HG03565 (cell line): ENCODE measurements at regions not wholly inside any gene's neighbourhood (a gene's known extent, or its start where the extent isn't known, plus 50 kb on each side); places are given as distances from the start of the nearest gene placed in this dataset.

Experiments
- ATAC-seq: cut with Tn5 transposase; IDR thresholded peaks from one replicate; pipeline ENCODE4 v1.9.1; 2021; ENCODE audit warnings: mild to moderate bottlenecking, moderate library complexity; ENCODE audit not compliant: unreplicated experiment

DNA sequence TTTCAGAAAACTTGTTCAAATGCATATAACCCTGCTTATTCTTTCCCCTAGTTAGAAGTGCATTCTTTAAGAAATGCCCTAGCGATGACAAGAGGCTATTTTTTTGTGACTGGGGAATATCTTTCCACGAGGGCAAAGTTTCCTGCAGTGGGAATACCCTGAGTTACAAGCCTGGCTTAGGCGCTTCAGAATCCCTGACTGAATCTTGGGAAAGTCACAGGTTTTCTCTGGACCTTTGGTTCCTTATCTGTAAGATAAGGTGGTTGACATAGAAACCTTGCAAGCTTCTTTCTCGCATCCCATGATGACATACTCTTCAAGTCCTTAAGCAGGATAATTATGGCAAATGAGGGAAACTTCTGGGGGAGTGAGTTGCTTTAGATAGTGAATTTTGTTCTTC lies 80.5 kb upstream of the FZD8 start:
- ATAC-seq = no peak

DNA sequence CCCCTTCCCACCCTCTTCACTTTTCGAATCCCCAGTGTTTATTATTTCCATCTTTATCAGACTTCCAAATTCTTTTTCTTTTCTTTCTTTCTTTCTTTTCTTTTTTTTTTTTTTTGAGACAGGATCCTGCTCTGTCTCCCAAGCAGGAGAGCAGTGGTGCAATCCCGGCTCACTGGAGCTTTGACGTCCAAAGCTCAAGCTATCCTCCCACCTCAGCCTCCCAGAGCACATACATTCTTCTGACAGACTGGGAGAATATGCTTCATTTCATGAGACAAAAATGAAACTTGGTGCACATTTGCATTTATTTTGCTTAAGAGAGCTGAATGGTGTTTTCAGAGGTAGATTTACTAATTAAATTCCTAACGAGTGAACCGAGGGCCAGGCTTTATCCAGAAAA lies 80.1 kb upstream of the FZD8 start:
- no peak for ATAC-seq

DNA sequence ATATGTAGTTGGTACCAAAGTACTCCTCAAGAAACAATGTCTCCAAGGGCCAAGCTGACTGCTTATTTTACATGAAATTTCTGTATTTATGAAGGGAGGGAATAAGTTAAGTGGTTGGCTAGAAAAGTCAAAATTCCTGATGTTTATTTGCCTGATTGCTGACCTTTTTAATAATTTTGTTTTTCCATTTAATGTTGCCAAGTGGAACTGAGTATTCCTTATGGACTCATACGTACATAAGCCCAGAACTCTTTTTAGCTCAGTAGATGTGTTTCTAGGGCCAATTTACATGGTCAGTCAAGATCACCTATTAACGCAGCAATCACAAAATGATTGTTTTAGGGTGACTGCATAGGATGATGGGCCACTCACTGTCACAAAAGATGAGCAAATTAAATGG lies 78.3 kb upstream of the FZD8 start:
- ATAC-seq = no peak

DNA sequence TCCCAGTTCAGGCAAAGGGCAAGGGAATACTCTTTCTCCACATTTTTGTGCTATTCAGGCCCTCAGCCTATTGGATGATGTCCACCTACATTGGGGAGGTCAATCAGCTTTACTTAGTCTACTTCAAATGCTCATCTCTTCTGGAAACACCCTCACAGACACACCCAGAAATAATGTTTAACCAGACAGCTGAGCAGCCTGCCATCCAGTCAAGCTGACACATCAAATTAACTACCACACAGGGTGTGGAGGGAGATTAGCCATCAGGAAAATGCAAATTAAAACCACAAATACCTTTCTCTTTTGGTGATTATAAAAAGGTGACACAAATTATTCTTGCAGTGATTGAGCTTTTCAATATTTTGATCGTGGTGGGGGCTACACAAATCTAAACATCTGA lies 74.7 kb upstream of the FZD8 start:
- no peak for ATAC-seq

DNA sequence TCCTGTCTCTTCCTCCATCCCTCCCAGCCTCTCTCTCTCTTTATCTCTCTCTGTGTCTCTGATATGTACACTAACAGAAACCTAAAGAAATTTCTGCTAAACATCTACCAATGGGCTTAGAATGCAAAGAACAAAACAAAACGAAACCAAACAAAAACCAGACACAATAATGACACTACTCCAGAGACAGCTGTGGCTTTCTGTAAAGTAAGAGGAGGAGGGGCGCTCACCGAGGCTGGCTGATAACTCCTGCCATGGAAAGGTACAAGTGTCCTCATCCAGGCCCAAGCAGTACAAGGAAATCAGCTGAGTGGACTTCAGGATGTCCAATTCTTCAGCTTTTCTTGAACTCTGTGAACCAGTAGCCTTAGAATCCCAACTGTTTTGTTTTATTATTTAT lies 70.4 kb upstream of the FZD8 start:
- ATAC-seq = no peak

DNA sequence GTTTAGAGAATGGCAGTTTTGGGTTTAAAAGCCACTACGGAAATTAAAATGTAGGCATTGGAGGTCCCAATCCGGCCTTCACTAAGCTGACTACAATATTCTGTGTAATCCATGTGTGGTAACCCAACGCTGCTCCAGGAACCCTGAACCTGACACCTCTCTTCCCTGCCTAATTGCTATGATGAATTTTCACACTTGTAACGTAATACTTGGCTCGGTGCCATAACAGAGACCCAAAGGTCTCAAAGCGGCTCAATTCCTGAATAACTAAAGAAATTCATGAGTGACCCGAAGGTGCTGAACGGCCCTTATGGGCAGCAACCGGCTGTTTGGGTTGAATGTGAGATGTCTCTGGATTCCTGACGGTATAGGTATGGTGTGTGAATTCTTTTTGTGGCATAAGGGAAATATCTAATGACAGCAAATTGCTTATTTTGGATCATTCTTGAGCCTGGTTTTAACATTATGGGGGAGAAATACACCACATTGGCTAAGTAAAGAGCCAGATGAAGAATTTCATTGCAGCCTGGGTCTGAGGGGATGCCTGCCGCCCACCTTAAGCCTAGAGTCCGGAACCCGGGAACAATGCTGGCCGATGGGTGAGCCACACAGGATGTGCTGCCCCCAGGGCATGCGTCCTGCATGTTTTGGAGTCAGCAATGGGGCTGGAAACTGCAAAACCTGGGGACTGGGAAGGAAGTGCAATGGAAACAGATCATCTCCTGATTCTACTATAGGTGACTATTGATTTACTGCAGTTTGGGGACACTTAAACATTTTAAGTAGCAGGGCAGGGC lies 69.7 kb upstream of the FZD8 start:
- no peak for ATAC-seq

DNA sequence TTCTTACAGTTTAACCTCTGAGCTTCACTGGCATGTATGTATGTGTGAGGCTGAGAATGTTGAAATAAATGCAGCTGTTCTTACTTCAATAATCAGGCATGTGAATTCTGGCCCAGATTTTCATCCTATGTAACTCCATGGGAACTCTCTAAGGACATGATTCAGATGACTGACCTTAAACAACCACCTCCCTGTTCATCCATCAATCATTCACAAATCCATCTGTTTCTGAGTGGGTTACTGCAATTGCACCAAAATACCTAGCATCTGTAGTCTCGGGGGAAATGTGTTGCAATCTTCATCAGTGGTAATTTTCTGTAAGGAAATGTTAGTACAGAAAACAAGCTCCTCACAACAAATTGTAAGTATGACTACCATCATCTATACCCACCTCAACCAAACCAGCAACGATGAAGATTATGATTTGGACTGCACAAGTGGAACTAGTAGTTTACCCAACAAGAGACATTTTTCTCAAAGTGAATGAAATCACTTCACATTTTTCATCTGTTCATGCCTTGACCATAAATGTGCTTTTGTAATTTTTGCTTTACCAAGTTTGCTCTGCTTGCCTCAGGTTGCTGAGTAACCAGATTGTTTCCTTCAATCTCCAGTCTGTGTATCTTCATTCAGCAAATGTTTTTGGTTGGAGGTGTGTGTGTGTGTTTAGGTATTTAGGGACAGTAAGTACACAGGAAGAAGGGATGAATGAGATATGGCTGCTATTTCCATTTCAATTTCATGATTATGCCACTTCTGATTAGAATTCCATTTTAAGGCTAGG lies 65.7 kb upstream of the FZD8 start:
- no peak for ATAC-seq

DNA sequence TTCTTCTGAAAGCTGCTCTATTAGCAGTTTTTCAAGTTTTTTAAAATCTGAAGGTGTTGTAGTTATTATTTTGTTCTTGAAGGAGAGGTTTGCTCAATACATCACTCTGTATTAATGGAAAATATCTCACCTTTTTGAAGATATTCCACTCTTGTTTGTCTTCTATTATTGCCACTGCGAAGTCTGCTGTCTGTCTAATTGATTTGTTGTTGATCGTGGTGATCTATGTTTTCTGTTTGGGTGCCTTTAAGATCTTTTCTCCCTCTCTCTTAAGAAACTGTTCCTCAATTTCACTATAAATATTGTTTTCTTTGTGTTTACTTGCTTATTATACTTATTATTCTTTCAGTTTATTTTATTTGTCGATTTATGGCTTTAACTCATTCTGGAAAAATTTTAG lies 64.9 kb upstream of the FZD8 start:
- no peak for ATAC-seq

DNA sequence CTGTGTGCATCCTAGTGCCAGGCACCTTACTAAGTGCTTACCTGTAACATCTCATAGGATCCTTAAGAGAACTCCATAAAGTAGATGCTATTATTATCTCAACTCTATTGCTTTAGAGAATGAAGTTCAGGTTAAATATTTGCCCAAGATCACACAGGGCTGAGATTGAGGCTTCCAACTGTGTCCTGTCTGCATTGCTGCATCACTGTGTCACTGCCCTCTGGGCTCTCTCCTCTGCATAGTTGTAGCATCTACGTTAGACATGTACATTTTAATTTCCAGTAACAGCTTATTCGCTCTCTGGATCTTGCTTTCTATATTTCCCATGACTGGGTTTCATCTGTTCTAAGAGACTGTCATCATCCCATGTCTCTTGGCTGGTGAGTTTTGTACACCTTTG lies 63.6 kb upstream of the FZD8 start:
- ATAC-seq = no peak

DNA sequence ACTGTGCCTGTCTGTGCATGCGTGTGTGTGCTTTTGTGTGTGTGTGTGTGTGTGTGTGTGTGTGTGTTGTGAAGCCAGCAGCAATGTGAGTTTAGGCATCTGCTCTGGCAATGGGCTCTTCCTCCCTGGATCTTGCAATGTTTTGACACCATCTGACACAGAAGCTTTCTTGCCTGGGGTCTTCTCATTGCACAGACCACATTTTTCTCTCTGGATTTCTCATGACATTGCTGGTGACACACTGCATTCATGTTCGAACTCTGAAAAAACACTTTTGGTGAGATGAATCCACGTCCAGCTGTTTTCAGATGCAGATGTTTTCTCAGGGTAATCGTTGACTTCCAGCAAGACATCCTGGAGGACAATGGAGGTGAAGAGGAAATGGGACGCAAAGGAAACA lies 63.0 kb upstream of the FZD8 start:
- no peak for ATAC-seq

DNA sequence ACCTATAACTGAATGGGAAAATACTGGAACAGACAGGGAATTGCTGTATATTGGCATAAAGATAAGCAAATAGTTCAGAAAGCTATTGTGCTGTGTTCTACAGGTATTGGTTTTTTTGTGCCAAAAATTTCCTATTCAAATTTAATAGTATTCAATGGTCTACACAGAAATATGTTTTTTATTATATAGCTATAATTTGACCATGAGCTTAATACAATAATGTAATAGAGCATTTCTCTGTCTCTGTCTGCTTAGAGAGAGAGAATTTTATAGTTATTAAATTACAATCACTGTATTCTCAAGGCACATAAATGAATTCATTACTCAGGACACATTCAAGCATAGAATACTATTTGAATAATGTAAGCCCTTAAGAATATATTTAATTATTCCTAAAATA lies 62.3 kb upstream of the FZD8 start:
- no peak for ATAC-seq

DNA sequence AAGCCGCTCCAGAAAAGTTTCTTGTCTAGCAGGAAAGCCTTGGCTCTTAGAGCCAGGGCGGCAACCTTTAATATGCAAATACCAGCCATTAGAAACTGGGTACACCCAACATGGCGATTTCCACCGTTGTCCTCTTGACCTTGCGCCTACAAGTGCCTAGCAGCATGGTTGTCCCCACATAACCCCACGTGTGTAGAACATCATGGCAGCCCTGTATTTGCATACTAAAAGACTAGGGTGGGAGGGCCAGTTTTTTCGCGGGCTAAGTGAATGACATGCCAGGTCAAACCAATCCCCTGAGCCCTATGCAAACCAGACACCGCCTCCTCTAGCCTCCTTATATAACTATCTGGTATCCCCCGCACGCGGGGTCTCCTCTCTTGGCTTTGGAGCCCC lies 58.4 kb upstream of the FZD8 start:
- no peak for ATAC-seq

DNA sequence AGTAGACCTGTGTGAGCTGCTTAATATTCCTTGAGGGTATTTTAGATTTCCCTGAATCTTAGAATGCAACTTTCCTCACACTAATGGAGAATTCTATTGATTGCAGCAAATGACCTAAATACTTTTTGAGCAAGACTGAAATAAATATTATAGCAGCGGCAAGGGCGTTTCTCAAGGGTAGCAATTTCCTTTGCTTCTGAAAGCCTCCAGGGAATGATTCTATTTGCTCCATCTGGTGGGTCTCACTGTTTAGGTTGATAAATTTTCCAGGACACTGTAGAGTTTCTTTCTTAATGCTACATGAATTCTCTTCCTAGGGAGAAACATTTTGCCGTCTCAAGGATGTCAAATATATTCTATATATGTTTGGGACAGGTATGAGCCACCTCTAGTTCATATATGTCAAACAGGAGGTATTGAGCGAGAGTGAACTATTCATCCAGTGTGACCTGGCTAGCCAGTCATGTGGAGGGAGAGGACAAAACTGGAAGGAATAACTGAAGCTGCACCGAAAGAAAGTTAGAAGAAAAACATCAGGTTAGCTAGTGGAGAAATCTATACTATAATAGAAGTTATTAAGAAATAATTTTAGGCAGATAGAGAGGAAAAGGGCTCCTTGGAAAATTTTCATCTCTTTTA lies 57.9 kb upstream of the FZD8 start:
- no peak for ATAC-seq

DNA sequence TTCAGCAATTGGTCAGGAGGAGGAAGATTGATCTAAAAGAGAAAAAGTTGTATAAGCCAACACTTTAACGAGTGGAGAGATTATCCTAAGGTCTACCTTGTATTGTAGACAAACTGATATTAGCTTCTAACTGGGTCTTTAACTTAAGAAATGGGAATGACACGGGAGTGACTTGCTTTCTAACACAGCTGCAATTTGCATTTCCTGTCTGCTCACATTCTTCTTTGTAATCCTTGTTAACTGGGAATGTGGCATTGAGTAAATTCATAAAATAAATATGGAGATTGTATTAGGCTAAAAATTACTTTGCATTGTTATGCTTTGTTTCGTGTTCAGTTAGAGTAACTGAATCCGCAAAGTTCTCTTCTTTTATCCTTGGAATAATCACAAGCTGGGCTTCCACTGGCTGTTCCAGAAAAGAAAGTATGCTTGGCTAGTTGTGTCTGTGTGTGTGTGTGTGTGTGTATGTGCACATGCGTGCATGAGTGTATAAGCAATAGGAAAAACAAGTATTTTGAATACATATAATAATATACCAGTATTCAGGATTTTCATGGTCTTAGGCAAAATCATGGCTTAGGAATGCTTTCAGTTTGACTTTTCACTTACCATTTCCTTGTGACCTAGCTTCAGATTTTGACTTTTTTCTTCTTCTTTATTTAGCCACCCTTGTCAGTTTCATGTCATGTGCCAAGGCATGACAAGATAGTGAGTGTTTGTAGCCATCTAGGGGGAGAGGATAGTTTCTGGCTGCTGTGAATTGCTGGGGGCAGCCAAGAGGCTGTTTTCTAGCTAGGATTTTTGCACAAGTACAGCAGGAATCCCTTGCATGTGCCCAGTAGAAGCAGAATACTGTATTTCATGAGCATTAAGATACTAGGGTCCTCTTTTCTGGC lies 54.5 kb upstream of the FZD8 start:
- no peak for ATAC-seq

DNA sequence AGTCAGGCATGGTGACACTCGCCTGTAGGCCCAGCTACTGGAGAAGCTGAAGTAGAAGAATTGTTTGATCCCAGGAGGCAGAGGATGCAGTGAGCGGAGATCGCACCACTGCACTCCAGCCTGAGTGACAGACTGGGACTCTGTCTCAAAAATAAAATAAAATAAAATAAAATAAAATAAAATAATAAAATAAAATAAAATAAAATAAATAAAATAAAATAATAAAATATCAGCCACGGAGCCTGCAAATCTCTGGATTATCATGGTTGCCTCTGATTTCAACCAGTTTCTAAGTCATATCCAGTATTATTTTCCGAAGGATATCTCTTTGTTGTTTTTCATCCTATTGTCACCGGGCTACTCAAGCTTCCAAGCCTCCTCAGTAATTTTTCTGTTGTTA lies 51.7 kb upstream of the FZD8 start:
- no peak for ATAC-seq
